ENCODE measurements at regions not wholly inside any gene's neighbourhood (a gene's known extent, or its start where the extent isn't known, plus 50 kb on each side); places are given as distances from the start of the nearest gene placed in this dataset.

DNA sequence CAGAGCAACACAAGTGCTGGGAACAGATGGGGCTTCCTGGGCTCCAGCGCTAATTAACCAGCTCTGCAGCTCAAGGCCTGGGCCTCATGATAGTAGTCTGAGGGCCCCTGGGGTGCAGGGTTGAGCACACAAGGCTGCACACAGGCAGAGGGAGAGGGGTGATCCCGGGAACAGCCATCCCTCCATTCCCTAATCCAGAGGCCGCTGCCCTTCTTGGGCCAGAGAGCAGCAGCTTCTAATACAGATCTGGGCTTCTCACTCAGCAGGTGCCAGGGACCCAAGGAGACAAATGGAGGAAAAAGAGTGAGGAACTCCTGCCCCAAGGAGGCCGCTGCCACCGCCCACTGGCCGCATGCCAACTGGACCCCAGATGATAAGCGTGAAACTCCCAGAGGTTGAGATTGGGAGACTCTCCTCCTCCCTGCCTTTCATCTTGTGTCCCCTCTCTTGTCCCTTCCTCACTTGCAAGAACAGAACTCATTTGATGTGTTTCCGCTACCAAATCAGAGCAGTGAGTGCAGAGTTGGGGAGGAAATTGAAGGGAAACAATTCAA is 58.0 kb upstream of the IFNAR2 start:
- TF ChIP-seq, protein P1, sequence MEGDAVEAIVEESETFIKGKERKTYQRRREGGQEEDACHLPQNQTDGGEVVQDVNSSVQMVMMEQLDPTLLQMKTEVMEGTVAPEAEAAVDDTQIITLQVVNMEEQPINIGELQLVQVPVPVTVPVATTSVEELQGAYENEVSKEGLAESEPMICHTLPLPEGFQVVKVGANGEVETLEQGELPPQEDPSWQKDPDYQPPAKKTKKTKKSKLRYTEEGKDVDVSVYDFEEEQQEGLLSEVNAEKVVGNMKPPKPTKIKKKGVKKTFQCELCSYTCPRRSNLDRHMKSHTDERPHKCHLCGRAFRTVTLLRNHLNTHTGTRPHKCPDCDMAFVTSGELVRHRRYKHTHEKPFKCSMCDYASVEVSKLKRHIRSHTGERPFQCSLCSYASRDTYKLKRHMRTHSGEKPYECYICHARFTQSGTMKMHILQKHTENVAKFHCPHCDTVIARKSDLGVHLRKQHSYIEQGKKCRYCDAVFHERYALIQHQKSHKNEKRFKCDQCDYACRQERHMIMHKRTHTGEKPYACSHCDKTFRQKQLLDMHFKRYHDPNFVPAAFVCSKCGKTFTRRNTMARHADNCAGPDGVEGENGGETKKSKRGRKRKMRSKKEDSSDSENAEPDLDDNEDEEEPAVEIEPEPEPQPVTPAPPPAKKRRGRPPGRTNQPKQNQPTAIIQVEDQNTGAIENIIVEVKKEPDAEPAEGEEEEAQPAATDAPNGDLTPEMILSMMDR (conservative IDR thresholded peaks at IDR 0.05; ENCODE audit: low read length): no peak
- no peak overlapping the region for H3K4me3 ChIP-seq (ENCODE audit: low read length)
- no peak for DNase-seq (ENCODE audit: low read depth)

DNA sequence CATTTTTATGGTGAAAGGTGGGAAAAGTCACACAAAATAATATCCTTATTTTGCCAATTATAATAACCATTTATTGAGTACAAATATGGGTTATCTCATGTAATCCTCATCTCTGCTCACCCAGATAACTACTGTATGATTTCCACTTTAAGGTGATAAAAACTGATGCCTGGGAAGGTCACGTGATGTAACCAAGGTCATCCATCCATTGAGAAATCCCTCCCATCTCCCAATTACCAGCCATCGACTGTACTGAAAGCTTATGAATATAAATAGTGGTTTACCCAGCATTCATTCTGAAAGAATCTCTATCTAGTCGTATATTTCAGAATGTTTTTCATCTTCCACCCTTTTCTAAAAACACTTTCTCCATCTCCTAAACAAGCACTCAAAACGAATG is 55.0 kb upstream of the IFNAR2 start:
- TF ChIP-seq, protein P1 (conservative IDR thresholded peaks at IDR 0.05; ENCODE audit: low read length): no peak
- no peak for DNase-seq (ENCODE audit: low read depth)
- no peak overlapping the region for H3K4me3 ChIP-seq (ENCODE audit: low read length)

All from AG10803 (cell line).